HepG2 (cell line): ENCODE measurements at regions not wholly inside any gene's neighbourhood (a gene's known extent, or its start where the extent isn't known, plus 50 kb on each side); places are given as distances from the start of the nearest gene placed in this dataset.

Experiments used
- ATF7 ChIP-seq, 2 experiments: fragments of 450-650 bp in 1 of 2; sonication (generic) in 1 of 2; formaldehyde crosslinking in 1 of 2; IDR thresholded peaks; 2 replicates each; pipeline versions ENCODE4 v1.4.0 to v1.6.1; 2016 to 2020; ENCODE audit warnings: antibody characterized with exemption in 1 of 2, mild to moderate bottlenecking in 1 of 2, missing genetic modification reagents in 1 of 2
- POLR2AphosphoS5 ChIP-seq: IDR thresholded peaks from 2 replicates; pipeline ENCODE4 v1.6.1; 2012; ENCODE audit warnings: low read depth, low read length
- SALL2 ChIP-seq: sonication (generic); formaldehyde crosslinking; IDR thresholded peaks from 2 replicates; pipeline ENCODE4 v1.8.1; 2023; ENCODE audit warnings: mild to moderate bottlenecking, missing genetic modification reagents, inconsistent platforms
- SIN3A ChIP-seq: IDR thresholded peaks from 2 replicates; pipeline ENCODE4 v1.6.1; 2011; ENCODE audit warnings: low read depth, mild to moderate bottlenecking, control low read depth, low read length, borderline replicate concordance
- ZFP90 ChIP-seq: sonication (generic); formaldehyde crosslinking; IDR thresholded peaks from 2 replicates; pipeline ENCODE4 v1.8.0; 2022; ENCODE audit warnings: missing genetic modification reagents, mild to moderate bottlenecking, inconsistent platforms, borderline replicate concordance
- ZNF143 ChIP-seq: sonication (generic); formaldehyde crosslinking; IDR thresholded peaks from 2 replicates; pipeline ENCODE4 v1.4.0; 2020; ENCODE audit warnings: missing genetic modification reagents
- ZNF263 ChIP-seq: sonication (generic); formaldehyde crosslinking; IDR thresholded peaks from 2 replicates; pipeline ENCODE4 v1.4.0; 2020; ENCODE audit warnings: missing genetic modification reagents
- ZNF33B ChIP-seq: sonication (generic); formaldehyde crosslinking; IDR thresholded peaks from 2 replicates; pipeline ENCODE4 v1.5.1; 2020; ENCODE audit warnings: mild to moderate bottlenecking, missing genetic modification reagents
- ZNF792 ChIP-seq: IDR thresholded peaks from 2 replicates; pipeline ENCODE4 v1.6.1; 2016
- TF ChIP-seq, protein P1 (sequence below): sonication (generic); formaldehyde crosslinking; IDR thresholded peaks from 2 replicates; pipeline ENCODE4 v1.5.0; 2020; ENCODE audit warnings: mild to moderate bottlenecking, missing genetic modification reagents, moderate library complexity
- TF ChIP-seq, protein P2 (sequence below): sonication (generic); formaldehyde crosslinking; IDR thresholded peaks from 2 replicates; pipeline ENCODE4 v1.4.0; 2020; ENCODE audit warnings: missing genetic modification reagents, borderline replicate concordance
- TF ChIP-seq, protein P3 (sequence below): sonication (generic); formaldehyde crosslinking; IDR thresholded peaks from 2 replicates; pipeline ENCODE4 v1.4.0; 2020; ENCODE audit warnings: missing genetic modification reagents
- TF ChIP-seq, protein P4 (sequence below): sonication (generic); formaldehyde crosslinking; IDR thresholded peaks from 2 replicates; pipeline ENCODE4 v1.8.1; 2023; ENCODE audit warnings: mild to moderate bottlenecking, missing genetic modification reagents

DNA sequence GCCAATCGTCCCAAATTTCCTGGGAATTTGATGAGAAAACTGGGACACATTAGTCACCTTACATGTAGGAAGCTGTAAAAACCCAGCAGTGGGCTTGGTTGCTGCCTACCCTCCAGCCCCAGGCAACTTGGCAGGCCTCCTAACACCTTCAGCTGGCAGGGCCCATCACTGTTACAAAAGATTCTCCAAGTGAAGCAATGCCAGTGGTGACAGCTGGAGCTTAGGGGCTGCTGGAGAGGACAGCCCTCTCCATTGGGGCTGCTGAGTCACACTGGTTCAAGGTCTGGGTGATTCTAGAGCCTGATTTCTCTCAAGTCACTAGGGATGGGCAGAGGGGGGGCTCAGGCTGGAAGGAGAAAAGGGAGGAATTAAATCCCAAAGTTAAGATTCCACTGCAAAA lies 180.6 kb downstream of the COPRS start:
- TF ChIP-seq, protein P1, sequence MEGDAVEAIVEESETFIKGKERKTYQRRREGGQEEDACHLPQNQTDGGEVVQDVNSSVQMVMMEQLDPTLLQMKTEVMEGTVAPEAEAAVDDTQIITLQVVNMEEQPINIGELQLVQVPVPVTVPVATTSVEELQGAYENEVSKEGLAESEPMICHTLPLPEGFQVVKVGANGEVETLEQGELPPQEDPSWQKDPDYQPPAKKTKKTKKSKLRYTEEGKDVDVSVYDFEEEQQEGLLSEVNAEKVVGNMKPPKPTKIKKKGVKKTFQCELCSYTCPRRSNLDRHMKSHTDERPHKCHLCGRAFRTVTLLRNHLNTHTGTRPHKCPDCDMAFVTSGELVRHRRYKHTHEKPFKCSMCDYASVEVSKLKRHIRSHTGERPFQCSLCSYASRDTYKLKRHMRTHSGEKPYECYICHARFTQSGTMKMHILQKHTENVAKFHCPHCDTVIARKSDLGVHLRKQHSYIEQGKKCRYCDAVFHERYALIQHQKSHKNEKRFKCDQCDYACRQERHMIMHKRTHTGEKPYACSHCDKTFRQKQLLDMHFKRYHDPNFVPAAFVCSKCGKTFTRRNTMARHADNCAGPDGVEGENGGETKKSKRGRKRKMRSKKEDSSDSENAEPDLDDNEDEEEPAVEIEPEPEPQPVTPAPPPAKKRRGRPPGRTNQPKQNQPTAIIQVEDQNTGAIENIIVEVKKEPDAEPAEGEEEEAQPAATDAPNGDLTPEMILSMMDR (CRISPR knock-in tag): no peak
- TF ChIP-seq ZNF33B (CRISPR knock-in tag): no peak
- no peak for TF ChIP-seq ZFP90 (CRISPR knock-in tag)
- no peak for TF ChIP-seq SIN3A
- TF ChIP-seq, protein P2, sequence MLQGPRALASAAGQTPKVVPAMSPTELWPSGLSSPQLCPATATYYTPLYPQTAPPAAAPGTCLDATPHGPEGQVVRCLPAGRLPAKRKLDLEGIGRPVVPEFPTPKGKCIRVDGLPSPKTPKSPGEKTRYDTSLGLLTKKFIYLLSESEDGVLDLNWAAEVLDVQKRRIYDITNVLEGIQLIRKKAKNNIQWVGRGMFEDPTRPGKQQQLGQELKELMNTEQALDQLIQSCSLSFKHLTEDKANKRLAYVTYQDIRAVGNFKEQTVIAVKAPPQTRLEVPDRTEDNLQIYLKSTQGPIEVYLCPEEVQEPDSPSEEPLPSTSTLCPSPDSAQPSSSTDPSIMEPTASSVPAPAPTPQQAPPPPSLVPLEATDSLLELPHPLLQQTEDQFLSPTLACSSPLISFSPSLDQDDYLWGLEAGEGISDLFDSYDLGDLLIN (CRISPR knock-in tag): no peak
- no peak for TF ChIP-seq SALL2 (CRISPR knock-in tag)
- no peak for TF ChIP-seq ZNF143 (CRISPR knock-in tag)
- no peak for TF ChIP-seq ATF7 (IDR thresholded peaks at IDR 0.05)
- no peak for TF ChIP-seq ATF7 (CRISPR knock-in tag; IDR thresholded peaks at IDR 0.05)
- no peak for TF ChIP-seq ZNF263
- no peak for TF ChIP-seq POLR2AphosphoS5
- TF ChIP-seq, protein P3, sequence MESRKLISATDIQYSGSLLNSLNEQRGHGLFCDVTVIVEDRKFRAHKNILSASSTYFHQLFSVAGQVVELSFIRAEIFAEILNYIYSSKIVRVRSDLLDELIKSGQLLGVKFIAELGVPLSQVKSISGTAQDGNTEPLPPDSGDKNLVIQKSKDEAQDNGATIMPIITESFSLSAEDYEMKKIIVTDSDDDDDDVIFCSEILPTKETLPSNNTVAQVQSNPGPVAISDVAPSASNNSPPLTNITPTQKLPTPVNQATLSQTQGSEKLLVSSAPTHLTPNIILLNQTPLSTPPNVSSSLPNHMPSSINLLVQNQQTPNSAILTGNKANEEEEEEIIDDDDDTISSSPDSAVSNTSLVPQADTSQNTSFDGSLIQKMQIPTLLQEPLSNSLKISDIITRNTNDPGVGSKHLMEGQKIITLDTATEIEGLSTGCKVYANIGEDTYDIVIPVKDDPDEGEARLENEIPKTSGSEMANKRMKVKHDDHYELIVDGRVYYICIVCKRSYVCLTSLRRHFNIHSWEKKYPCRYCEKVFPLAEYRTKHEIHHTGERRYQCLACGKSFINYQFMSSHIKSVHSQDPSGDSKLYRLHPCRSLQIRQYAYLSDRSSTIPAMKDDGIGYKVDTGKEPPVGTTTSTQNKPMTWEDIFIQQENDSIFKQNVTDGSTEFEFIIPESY (CRISPR knock-in tag): no peak
- TF ChIP-seq, protein P4, sequence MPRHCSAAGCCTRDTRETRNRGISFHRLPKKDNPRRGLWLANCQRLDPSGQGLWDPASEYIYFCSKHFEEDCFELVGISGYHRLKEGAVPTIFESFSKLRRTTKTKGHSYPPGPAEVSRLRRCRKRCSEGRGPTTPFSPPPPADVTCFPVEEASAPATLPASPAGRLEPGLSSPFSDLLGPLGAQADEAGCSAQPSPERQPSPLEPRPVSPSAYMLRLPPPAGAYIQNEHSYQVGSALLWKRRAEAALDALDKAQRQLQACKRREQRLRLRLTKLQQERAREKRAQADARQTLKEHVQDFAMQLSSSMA (CRISPR knock-in tag): no peak
- no peak for TF ChIP-seq ZNF792 (CRISPR knock-in tag)
